ENCODE measurements at regions not wholly inside any gene's neighbourhood (a gene's known extent, or its start where the extent isn't known, plus 50 kb on each side); places are given as distances from the start of the nearest gene placed in this dataset.

DNA sequence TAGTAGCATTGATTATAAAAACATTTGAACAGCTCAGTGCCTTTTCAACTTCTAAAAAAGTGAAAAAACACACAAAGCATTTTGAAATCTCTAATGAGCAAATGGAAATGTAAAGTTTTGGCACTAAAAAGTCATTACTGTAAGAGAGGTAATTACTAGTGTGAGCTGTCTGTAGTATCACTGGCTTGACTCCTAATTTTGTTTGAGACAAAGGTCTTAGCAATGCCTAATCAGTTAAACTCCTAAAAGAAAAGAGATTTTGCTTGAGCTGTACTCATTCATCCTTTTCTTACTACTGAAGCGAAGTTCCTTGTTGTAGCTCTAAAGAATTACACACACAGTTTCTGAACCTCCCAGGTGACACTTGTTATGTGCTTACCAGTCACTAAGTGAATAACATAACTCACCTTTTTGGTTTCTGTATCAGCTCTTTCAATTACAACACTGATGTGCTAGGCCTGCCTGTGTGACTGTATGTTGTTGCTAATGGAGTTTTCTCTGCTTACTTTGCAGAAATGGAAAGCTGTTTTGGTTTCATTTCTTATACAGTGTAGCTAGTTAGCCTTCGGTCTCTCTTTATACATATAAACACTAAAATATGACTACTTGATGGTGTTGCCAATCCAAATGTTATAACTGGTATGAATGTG is 924.4 kb upstream of the TENM4 start:
- DNase-seq = no peak

DNA sequence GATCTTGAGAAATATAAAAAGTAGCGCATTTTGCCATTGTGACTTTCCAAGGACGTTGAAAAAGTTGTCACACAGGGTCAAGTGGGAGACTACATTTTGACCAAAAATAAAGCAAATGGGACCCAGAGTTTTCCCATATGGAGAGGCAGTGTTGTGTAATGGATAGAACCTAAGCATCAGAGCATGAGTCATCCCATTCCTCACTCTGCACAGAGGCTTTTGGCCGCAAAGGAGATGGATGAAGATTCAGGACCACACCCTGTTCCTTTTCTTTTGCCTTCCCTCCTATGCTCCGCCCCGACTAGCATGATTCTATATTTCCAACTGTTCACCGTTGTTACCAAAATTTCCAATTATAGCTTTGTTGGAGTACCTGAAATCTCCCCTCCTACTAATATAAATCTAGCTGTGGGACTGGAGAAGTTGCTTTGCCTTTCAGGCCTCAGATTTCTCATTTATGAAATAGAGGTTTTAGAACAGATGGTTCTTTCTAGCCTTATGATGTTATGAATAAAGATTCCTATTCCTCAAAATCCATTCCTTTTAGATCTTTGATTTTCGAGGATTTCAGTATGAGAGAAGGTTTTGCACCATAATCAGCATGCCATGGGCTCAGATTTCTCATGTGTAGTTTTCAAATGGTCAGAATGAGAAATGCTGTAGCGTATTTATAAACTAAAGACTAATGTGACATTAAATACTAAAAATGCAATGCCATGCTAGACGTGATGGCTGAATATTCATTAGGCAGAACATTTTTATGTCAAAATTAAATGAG is 921.9 kb upstream of the TENM4 start:
- no peak for DNase-seq

DNA sequence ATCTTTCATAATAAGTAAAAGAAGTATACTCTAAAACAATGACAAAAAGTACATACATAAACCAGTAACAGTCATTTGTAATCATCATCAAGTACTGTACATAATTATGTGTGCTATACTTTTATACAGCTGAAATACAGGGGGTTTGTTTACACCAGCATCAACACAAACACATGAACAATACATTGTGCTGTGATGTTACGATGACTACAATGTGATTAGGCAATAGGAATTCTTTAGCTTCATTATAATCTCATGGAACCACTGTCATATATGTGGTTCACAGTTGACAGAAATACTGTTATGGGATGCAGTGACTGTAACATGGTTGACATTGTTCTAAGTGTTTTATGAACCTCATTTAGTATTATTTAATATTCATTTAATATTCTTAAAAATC is 914.4 kb upstream of the TENM4 start:
- no peak for DNase-seq

GRCh38 chr11:80350541-80350940 is 909.7 kb upstream of the TENM4 start:
- DNase-seq = no peak

- DNase-seq = no peak
Observed at GRCh38 chr11:80349997-80350396, 909.2 kb upstream of the TENM4 start.

GRCh38 chr11:80346353-80347059 is 905.7 kb upstream of the TENM4 start:
- DNase-seq = no peak

- DNase-seq = no peak
Observed at GRCh38 chr11:80343436-80343835, 902.6 kb upstream of the TENM4 start.

DNA sequence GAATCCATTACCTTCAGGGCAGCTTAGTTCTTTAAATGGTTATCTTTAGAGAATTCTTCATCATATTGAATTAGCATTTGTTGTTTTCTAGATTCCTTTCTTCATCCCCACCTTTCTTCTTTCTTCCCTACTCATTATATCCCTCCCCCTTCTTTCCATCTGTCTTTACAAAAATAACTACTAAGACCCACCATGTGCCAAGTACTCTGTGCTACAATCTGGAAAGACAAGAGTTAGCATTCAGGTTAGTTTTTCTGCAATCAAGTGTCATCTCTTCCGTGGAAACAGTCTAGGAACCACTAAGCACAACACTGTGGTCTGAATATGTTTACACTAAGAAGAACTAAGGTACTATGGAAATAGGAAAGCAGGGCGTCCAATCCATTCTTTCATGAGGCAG is 897.4 kb upstream of the TENM4 start:
- no peak for DNase-seq

DNA sequence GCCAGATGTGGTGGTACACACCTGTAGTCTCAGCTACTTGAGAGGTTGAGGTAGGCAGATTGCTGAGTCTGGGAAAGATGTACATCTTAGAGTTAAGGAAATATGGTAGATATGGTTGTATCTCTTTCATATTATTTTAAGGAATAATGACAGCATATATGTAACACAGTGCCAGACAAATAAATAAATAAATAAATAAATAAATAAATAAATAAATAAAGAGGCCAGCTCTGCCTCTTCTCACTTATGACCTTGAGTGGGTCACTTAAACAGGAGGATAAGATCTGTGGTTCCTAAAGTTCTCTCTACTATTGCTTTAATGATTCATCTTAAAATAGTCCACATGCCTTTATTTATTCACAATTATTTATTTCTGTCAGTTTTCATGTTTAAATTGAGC is 890.9 kb upstream of the TENM4 start:
- no peak for DNase-seq

DNA sequence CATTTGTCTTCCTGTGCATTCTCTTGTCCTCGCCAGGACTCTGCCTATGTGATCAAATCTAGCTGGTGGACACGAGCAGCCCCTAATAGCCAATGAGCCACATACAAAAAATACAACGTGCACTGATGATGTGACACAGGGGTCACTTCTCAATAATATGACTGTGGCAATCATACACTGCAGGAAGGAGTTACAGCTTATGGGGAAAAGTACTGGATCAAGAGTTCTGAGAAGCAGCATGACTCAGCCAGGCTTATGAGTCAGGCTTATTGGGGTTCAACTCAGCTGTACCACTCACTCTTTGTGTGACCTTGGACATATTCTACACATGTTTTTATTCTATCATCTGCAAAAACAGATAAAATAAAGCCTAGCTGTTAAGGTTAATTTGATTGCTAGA is 889.4 kb upstream of the TENM4 start:
- no peak for DNase-seq

- DNase-seq = no peak
Observed at GRCh38 chr11:80328774-80329173, 887.9 kb upstream of the TENM4 start.

GRCh38 chr11:80327956-80328614 is 887.3 kb upstream of the TENM4 start:
- no peak for DNase-seq

DNA sequence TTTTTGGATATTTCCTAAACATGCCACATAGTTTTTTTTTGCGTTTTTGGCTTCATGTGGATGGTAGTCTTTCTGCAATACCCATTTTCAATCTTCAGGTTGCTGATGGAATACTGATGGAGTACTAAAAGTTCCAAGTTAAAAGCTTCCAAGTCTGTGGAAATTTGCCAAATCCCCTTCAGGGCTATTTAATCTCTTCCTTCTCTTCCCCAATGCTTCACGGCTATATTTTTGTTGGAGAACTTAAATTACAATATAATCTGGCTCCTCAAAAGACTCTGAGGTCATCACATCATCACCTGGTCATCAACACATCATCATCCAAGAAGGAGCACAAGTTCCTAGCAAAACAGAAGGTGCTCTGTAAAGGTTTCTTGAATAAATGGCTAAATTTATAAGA is 881.0 kb upstream of the TENM4 start:
- no peak for DNase-seq

- DNase-seq = no peak
Observed at GRCh38 chr11:80320765-80321164, 879.9 kb upstream of the TENM4 start.

DNA sequence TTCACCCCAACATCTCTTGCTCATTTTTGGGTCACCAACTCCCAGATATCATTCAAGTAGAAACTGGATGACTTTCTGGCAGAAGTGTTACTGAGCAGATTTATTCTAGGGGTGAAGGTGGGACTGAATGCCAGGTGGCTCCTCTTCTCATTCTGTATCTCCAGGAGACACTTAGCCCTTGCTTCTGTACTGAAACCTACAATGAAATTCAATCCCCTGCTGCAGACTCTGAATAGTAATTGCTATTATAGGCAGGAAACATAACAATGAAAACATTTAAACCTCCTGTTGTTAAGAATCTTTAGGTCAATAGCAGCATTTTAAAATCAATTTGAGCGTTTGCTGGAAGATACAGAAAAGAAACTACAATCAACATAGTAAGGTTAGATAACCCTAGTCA is 879.4 kb upstream of the TENM4 start:
- DNase-seq = no peak

DNA sequence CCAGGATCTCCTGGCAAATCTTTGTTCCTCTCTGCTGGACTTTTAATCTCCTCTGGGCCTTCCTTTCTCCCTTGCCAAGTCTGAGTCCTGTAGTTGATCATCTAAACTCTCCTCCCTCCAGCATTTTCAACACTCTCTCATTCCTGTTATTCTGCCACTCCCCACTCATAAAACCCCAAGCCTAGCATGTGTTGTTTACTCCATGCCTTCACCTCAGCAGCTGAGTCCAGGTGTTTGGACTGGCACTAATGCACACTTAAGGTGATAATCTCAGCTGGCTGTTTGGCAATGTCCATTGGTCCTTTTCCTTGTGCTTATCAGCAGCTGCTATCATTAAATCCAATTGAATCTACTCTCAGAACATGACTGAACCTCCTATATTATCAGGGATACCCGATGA is 876.8 kb upstream of the TENM4 start:
- DNase-seq = no peak

DNA sequence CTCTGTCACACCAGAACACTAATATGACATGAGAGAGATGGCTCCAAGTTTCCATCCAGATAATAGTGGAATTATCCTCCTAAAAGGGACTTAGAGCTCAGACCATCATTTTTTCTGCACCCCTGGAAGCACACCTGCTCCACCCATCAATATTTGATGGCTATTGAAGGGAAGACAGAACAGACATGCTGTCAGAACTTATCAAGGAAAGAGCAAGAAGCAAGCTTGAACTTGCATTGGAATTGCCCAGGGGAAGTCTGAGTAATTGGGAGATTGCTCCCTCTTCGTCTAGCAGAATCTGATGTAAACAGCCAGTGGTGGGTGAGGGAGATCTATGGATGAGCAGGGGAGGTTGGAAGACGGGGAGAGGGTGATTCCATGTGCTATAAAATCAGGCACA is 874.4 kb upstream of the TENM4 start:
- DNase-seq = no peak

DNA sequence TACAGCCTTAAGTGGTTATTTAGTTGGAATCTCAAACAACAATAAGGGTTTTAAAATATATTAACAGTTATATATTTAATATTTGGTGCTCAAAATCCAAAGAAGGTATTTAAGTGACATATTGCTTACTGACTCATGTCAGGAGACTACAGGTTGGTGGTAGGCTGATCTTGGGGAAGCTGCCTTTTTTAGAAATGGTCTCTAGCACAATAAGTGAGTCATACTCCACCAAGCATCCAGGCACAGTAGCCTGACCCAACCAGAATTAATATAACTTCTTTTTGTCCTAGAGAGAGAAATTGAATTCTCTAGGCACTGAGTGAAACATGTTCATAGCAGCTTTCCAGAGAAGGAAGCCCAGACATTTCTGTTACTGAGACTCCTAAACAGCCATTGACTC is 868.5 kb upstream of the TENM4 start:
- no peak for DNase-seq

- DNase-seq = no peak
Observed at GRCh38 chr11:80307676-80308075, 866.8 kb upstream of the TENM4 start.

DNA sequence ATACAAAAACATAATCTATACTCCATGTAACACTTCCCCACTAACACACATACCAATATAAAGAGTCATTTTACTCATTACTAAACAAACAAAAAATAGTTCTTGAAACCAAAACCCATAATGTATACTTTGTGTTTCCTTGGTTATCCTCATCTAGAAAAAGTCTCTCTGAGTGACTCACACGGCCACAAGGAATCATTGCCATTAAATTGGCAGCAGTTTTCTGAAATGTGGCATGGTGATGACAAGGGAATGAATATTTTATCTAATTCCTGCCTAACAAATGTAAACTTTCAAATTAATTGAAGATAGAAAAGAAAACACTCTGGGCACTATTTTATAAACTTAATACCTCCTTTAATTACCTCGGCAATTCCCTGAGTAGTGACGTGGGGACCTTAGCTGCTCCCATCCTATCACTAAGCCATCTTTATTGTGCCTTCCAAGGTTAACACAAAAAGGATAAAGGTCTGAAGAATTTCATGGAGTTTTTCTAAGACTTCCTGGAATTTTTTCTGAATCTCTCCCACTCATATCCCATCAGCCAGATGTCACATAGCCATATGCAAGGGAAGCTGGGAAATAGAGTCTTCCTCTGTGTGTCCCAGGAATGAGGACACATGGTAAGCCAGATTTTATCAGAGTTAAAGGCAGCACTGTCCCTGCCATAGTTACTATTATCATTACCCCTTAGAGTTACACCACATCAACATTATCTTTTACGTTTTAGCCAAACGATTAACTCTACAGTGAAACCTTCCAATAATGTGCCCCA is 857.2 kb upstream of the TENM4 start:
- no peak for DNase-seq

GRCh38 chr11:80293293-80293692 is 852.5 kb upstream of the TENM4 start:
- no peak for DNase-seq

DNA sequence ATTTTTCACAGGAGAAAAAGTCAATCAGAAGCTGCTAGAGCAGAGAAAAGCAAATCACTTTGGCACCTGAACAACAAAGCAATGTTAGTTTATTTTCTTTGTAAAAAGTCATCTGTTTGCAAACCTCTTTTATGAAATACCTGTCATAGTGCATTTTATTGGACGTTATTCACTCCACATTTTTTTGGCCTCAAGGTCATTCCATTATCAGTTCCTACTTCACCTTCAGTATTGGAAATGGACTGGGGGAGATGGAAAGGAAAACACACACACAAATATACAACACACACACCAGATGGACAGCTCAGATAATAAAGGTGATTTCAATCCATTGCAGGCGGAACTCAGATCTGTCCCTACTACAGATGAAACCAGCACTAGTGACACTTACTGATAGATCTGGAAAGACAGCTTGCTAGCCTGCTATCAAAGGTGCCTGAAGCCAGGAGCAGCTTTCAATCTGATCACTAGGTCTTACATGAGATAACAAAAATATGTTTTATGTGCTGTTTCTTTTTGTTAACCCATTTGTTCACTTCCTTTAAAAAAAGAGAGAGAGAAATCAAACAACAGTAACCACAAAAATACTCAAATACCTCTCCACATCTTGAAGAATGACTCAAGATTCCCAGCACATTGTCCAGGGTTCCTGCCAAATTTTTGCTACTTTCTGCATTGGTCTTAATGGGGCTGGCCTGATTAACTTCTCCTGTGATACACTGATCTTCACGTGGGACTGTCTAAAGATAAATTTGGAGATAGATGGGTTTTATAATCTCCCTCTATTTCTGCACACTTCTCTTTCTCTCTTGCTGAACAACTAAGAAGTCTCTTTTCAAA is 844.3 kb upstream of the TENM4 start:
- DNase-seq = no peak
